HG03571 (cell line): ENCODE measurements at regions not wholly inside any gene's neighbourhood (a gene's known extent, or its start where the extent isn't known, plus 50 kb on each side); places are given as distances from the start of the nearest gene placed in this dataset.

Experiments
- ATAC-seq: cut with Tn5 transposase; IDR thresholded peaks from one replicate; pipeline ENCODE4 v1.9.1; 2021; ENCODE audit not compliant: unreplicated experiment

DNA sequence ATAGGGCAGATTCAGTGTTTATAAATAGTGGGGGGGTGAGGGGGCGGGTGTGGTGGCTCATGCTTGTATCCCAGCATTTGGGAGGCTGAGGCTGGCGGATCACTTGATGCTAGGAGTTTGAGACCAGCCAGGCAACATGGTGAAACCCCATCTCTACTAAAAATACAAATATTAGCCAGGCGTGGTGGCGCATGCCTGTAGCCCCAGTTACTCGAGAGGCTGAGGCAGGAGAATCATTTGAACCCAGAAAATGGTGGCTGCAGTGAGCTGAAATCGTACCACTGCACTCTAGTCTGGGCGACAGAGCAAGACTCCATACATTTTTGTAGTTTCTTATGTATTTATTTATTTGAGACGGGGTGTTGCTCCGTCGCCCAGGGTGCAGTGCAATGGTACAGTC lies 109.0 kb upstream of the ZNF217 start:
- no peak for ATAC-seq

DNA sequence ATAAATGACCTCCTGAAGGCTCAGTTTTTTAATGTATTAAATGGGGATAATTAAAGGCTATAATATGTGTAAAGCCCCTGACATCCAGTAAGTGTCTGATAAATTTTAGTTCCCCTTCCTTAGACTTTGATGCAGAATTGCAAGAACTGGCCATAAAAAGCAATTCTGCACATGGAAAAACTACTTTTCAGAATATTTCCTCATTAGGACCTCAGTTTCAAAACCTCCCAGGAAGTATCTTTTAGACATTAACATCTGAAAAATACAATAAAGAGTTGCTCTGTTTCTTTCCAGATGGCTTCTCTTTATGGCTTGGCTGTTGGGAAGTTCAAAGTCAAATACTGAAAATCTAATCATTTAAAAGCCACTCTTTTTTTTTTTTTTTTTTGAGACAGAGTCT lies 106.3 kb upstream of the ZNF217 start:
- ATAC-seq, result no peak

DNA sequence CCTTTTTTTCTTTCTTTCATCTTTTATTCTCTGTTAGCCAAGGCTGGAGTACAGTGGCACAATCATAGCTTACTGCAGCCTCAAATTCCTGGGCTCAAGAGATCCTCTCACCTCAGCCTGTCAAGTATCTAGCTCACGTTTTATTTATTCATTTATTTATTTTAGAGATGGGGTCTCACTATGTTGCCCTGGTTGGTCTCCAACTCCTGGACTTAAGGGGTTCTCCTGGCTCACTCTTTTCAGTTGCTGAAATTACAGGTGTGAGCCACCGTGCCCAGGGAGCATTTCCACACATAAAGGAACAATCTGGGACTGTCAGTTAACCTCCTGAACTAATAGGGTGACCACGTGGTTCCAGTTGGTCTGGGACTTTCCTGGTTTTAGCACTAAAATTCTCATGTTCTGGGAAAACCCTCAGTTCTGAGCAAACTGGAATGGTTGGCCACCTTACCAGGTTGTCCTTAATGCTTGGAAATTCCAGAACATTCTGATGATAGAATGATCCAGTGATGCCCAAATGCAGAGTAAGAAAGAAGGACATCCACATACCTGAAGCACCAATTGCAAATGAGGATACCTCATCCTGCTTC lies 105.5 kb upstream of the ZNF217 start:
- ATAC-seq, result no peak

DNA sequence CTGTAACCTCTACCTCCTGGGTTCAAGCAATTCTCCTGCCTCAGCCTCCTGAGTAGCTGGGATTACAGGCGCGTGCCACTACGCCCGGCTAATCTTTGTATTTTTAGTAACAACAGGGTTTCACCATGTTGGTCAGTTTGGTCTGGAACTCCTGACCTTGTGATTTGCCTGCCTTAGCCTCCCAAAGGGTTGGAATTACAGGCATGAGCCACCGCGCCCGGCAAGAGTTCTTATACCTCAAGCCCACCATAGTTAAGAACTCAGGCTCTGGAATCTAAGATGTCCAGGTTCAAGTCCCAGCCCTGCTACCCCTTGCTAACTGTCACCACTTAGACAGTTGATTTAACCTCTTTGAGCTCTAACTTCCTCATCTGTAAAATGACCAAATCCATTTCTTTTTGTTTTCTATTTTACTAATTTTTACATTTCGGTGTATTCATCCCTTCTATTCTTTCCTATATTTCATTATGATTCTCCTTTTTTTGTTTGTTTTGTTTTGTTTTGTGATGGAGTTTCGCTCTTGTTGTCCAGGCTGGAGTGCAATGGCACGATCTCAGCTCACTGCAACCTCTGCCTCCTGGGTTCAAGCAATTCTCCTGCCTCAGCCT lies 104.8 kb upstream of the ZNF217 start:
- ATAC-seq, result no peak

DNA sequence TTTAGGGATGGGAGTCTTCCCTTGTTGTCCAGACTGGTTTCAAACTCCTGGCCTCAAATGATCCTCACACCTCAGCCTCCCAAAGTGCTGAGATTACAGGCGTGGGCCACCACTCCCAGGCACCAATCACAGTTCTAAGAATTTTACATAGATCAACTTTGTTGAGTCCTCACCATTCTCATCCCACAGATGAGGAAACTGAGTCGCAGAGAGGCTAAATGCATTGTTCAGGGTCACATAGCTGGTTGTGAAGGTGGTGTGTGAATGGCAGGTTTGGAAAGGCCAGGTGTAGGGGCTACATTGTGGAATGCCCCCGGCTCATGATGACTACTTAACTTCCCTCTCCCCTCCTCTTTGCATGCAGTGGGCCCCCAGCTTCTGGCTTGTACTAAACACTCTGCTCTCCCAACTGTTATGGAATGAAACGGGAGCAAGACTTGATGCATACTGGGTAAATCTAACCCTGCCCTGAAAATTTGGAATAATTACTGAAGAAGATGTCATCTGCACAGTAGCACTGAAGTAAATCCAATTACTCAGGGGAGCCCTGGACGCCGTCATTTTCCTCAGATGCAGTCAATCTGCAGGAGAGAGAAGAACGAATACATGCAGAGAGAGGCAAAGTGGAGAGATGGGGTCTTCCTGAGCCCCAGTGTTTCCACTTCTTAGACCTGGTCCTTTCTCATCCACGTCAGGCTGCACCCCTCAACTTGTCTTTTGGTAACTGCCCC lies 102.3 kb upstream of the ZNF217 start:
- ATAC-seq, result no peak

DNA sequence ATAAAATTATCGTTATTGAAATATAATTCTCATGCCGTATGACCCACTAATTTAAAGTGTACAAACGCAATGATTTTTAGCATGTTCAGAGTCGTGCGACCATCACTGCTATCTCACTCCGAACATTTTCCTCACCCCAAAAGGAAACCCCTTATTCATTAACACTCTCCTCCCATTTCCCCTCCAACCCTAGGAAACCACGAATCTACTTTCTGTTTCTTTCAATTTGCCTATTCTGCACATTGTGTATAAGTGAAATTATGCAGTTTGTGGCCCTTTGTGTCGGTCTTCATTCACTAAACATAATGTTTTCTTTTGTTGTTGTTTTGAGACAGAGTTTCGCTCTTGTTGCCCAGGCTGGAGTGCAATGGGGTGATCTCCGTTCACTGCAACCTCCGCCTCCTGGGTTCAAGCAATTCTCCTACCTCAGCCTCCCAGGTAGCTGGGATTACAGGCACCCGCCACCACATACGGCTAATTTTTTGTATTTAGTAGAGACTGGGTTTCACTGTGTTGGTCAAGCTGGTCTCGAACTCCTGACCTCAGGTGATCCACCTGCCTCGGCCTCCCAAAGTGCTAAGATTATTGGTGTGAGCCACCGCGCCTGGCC lies 99.7 kb upstream of the ZNF217 start:
- ATAC-seq, result no peak

DNA sequence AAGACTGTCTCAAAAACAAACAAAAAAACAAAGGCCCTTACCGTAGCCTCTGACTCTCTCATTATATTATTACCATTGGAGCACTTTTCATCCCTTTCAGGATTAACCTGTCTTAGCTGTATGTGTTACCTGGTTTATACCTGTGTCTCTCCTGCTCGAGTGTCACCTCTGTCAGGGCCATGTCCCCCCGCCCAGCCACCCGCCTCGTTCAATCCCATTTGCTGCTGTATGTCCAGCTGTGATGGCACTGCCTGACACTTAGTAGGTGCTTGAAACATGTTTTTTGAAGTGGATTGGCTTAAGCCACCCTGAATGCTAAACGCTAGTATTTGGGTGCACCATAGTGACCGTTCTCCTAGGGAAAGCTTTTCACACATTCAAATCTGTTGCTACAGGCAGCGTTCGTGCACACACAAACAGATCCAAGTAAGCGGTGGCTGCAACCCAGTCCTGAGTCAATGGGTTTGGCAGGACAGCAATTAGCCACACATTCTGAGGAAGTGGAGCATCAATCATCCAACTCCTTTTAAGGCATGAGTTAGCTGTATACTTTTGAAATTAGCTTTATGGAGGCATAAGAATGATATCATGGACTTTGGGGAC lies 98.9 kb upstream of the ZNF217 start:
- no peak for ATAC-seq

DNA sequence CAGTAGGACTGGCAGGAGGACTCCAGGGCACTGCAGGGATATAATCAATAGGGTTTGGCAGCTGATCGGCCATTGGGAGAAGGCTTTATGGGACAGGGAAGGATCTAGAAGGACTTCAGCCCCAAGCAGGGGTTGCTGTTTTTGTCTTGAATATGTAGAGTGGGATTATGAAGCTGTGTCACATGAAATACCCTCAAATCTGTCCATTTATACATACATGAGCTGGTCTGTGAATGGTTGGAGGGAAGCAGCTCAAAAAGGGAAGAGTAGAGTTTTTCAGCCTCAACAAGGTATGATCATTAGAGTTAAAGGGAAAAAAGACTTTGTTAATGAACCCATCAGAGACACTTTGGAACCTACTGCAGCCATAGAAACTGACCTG lies 98.2 kb upstream of the ZNF217 start:
- no peak for ATAC-seq

DNA sequence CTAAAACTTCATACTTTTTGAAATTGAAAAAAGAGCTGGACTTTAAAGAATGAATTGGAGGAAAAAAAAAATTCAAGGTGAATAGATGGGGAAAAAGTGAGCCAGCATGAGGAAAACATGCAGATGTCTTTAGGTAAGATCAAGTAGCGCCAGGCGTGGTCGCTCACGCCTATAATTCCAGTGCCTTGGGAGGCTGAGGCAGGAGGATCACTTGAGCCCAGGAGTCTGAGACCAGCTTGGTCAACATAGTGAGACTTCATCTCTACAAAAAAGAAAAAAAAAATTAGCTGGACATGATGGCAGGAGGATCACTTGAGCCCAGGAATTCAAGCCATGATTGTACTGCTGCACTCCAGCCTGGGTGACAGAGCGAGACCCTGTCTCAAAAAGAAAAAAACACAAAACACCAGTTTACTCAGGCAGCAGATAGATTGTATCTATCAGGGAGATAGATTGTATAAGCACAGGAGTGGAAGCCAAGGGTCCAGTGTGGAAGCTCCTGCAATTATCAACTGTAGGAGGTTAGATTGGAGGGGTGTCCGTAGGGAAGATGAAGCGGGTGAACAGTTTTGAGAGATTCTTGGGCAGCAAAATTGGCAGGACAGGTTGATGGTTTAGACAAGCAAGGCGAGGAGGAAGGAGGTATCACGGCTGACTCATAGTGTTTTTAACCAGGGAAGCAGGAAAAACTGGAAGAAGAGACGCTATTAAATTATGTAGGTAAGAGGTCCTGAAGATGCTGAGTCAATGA lies 97.6 kb upstream of the ZNF217 start:
- ATAC-seq, result no peak

DNA sequence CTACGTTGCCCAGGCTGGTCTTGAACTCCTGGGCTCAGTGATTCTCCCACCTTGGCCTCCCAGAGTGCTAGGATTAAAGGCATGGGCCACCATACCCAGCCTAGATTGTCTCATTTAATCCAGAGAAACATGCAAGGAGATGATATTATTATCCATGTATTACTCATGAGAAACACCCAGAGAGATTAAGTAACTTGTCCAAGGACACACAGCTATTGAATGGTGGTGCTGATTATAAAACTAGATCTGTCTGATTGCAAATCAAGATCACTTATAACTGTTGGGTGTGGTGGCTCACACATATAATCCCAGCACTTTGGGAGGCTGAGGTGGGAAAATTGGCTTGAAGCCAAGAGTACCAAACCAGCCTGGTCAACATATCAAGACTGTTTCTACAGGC lies 94.4 kb upstream of the ZNF217 start:
- ATAC-seq, result no peak

DNA sequence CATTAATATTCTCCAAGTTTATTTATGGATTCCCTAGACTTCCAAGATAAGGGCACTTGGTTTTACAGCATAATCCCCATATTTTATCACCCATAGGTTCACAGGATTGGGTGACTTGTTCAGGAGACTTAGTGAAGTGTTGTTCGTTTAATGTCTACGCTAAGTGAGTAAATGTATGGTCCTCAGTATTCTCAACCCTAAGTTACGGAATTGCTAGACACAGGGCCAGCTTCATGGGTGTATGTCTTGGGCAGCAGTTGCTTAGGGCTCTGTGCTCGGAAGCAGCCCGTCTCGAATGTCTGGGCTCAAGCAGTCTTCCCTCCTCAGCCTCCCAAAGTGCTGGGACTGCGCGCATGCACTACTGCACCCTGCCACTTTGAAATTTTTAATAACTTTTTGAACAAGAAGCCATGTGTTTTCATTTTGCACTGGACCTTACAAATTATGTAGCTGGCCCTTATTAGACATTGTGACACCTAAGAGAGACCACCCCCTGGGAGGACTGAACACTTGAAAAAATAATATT lies 91.5 kb upstream of the ZNF217 start:
- ATAC-seq, result no peak

DNA sequence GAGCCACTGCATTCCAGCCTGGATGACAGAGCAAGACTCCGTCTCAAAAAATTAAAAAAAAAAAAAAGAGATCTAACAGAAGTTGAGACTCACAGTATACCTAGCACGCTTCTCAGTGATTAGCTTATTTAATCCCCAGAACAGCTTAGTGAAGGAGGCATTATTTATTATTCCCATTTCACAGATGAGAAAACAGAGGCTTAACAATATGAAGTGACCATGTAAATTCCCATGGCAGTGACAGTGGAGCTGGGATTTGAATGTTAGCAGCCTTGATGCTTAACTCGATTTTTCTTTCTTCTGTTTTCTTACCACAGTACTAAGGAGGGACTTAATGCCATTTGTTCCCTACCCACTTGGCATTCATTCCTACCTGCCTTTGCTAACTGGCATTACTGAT lies 89.9 kb upstream of the ZNF217 start:
- ATAC-seq, result no peak

DNA sequence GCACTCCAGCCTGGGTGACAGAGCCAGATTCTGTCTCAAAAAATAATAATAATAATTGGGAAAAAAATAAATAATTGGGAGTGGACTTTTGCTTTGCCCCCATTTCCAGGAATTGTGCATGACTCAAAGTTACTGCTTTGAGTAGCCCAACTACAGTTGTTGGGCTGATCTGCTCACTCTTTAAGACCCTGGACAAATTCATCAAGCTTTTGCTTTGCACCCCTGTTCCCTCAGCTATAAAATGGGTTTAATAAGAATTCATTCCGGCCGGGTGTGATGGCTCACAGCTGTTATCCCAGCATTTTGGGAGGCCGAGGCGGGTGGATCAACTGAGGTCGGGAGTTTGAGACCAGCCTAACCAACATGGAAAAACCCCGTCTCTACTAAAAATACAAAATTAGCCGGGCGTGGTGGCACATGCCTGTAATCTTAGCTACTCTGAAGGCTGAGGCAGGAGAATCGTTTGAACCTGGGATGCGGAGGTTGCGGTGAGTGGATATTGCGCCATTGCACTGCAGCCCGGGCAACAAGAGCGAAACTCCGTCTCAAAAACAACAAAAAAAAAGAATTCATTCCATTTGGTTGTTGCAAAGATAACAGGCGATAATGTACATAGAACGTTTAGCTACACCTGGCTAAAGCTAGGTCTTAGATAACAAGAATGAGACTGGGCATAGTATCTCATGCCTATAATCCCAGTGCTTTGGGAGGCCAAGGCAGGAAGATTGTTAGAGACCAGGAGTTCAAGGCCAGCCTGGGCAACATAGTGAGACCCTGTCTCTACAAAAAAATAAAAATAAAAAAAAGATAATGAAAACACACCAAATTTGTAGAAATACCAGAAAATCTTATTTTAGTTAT lies 87.9 kb upstream of the ZNF217 start:
- no peak for ATAC-seq

DNA sequence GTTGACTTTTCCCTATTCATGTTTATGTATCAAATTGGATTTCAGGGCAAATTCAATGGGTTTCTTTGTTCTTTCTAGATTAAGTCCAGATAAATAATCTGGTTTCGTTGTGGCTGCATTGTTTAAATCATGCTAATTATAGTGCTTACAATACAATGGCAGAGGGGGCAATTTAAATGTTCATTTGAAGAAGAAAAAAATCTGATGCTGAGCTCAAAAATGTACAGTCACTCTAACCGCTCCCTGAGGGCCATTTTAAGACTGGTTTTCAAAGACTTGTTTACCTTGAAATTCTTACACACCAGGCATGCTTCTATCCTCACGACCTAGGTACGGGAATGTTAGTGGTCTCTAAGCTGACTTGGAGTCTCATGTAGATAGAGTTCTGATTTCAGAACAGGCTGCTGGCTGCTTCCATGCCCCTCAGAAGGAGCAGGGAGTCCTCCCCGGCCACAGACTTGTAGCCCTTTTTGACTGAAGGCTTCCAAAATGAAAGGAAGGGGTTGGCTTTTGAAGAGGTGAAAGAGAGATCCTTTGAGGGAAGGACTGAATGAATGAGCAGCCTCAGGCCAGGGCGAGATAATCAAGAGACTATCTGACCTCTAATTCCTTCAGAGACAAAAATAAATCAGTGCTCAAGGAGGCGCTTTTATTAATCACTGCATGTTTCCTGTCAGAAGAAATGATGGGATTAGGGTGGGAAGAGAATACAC lies 86.1 kb upstream of the ZNF217 start:
- ATAC-seq, result no peak

DNA sequence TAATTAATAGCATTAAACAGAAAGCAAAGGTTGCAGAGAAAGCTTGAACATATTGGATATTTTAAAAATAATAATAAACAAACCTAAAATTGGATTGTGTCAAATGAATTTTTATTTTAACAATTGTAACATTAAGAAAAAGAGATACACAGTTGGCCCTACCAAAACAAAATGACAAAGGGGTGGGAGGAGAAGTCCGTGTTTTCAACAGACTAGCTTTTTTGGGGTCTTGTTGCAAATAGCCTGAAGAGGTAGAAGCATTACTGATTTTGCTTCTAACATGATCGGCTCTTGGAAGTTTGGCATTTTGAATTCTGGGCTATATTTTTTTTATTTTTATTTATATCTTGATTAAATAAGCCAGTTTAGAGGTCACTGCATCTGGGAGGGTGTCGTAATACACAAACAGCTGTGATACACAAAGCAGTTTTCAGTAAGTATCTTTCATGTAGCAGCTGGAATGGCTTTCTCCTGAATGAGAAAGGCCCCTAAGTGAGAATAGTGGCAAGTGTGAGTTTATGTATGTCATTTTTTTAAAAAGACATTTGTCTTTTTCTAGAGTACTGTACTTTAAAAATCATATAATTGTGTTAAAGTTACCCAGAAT lies 85.5 kb upstream of the ZNF217 start:
- no peak for ATAC-seq

DNA sequence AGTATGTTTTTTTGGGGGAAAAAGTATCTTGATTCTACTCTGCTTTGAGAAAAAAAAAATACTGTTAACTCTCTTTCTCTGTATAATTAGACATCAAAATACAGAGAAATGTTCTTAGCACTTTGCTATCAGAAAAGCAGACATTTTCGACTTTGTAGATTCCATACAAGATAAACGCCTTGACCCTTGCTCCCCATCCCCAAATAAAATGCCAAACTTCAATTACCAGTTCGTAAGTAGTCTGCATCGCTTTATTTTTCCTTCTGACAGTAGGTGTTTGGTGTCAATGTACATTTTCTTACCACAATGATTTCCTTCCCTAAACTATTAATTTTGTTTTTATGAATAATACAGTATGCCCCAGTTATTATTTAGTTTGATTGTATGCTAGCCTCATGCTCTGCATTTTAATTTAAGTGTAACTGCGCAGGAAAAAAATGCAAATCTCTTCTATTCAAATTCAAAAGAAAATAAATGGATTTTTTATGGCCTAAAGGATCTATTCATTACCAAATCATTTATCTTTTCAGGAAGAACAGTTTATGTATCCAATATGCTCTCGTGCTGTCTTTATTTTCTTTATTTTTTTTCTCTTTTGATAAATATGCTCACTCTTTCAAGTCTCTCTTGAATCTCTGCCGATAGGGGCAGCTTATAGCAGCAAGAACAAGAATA lies 84.8 kb upstream of the ZNF217 start:
- no peak for ATAC-seq

DNA sequence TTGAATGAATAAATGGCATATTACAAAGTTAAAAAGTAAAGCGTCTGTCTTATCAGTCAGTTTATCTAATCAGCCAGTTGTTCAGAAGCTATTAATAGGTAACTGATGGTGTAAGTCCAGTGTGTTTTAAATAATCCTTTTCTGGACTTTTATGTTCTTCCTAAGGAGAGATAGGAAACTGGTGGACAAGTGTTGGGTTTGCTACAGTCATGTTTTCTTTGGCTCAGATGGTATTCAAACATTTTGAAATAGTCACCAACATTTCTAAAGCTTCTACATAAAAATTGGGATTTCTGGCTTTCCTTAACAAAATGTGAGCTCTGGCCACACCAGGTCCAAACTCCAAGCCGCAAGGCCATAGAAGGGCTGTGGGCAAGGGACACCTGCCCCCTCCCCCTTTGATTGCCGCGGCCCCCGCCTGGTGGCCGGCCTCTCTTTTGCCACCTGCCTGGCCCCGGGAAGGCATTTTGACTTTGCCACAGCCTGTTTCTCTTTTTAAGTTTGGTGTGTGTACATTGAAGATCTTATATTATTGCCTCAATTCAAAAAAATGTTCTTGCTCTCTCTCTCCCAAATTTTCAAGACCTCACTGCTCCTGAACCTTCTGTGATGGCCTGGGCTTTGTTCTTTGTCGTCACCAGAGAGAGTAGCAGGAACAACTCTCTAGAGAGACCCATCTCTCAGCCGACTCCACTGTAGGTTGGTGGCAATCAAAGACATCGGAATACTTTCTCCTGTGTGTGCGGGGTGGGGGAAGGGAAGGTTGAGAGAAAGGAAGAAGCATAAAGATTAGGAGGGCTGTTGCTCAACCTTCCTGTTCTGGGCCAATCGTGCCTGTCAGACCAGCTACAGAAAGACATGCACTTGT lies 84.0 kb upstream of the ZNF217 start:
- no peak for ATAC-seq
